Rectal smooth muscle tissue (tissue), 1 donor: ENCODE measurements at regions not wholly inside any gene's neighbourhood (a gene's known extent, or its start where the extent isn't known, plus 50 kb on each side); places are given as distances from the start of the nearest gene placed in this dataset.
"Not testable (repeated sequence)": the region's sequence is repeated elsewhere in the genome, so short reads cannot be mapped to it uniquely, and the experiment has no call there.

Experiments used
- H3K27ac ChIP-seq: one replicate; pipeline ENCODE4 v1.7.0; 2013; ENCODE audit warnings: low read depth, low read length, inconsistent platforms
- H3K27me3 ChIP-seq: one replicate; pipeline ENCODE4 v1.7.0; 2013; ENCODE audit warnings: low read length; ENCODE audit not compliant: control insufficient read depth, insufficient read depth
- H3K36me3 ChIP-seq: one replicate; pipeline ENCODE4 v1.7.0; 2013; ENCODE audit warnings: low read length; ENCODE audit not compliant: control insufficient read depth, insufficient read depth
- H3K4me1 ChIP-seq: one replicate; pipeline ENCODE4 v1.7.0; 2013; ENCODE audit warnings: low read length; ENCODE audit not compliant: control insufficient read depth, insufficient read depth
- H3K4me3 ChIP-seq: one replicate; pipeline ENCODE4 v1.7.0; 2013; ENCODE audit warnings: low read length
- H3K9ac ChIP-seq: one replicate; pipeline ENCODE4 v1.7.0; 2013; ENCODE audit warnings: low read length

GRCh38 chr10:14422431-14422830, 91.7 kb upstream of the FRMD4A start:
- no peak overlapping the region for H3K27ac ChIP-seq
- H3K4me1 ChIP-seq, result no peaks in the 10 kb centered on the region
- no peaks in the 10 kb centered on the region for H3K36me3 ChIP-seq
- no peak overlapping the region for H3K9ac ChIP-seq
- H3K4me3 ChIP-seq, result no peak overlapping the region
- no peaks in the 10 kb centered on the region for H3K27me3 ChIP-seq

GRCh38 chr10:14421941-14422340, 91.2 kb upstream of the FRMD4A start:
- Histone ChIP-seq H3K4me3 (no peak overlapping the region), H3K36me3 (no peaks in the 10 kb centered on the region), H3K9ac (no peak overlapping the region), H3K27ac (no peak overlapping the region), H3K4me1 (no peaks in the 10 kb centered on the region), H3K27me3 (no peaks in the 10 kb centered on the region)

DNA sequence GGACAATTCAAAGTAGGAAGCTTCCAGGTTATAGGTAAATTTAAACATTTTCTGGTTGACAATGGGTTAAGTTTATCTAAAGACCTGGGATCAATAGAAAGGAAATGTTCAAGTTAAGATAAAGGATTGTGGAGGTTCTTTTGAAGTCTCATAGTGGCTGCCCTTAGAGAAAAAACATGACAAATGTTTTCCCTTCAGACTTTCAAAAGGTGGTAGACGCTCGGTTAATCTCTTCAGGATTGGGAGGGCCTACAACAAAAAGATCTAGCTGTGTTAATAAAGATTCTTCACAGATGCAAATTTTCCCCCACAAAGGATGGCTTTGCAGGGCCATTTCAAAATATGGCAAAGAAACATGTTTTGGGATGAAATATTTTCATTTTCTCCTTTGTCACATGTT, 86.6 kb upstream of the FRMD4A start:
- not testable (repeated sequence) for H3K27me3 ChIP-seq, H3K36me3 ChIP-seq, H3K4me3 ChIP-seq, H3K27ac ChIP-seq, H3K9ac ChIP-seq, H3K4me1 ChIP-seq

DNA sequence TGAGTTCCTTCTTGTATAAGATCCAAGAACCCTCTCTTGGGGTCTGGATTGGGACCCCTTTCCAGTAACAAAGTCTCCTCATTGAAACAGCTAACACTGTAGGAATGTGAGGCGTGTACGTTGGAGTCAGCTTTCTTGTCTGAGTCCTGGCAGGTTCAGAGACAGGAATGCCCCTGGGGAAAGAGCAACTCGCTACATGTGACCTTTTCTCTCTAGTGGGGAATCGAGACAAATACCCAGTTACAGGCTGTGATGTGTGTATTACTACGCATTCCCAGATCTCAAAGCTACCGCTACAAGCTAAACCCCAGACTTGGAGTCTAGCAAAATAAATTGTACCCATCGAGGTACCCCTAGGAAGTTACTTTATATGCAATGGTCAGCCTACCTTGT, 85.6 kb upstream of the FRMD4A start:
- Histone ChIP-seq H3K4me3 (no peak overlapping the region), H3K9ac (no peak overlapping the region), H3K4me1 (no peaks in the 10 kb centered on the region), H3K27me3 (no peaks in the 10 kb centered on the region), H3K36me3 (no peaks in the 10 kb centered on the region), H3K27ac (no peak overlapping the region)

DNA sequence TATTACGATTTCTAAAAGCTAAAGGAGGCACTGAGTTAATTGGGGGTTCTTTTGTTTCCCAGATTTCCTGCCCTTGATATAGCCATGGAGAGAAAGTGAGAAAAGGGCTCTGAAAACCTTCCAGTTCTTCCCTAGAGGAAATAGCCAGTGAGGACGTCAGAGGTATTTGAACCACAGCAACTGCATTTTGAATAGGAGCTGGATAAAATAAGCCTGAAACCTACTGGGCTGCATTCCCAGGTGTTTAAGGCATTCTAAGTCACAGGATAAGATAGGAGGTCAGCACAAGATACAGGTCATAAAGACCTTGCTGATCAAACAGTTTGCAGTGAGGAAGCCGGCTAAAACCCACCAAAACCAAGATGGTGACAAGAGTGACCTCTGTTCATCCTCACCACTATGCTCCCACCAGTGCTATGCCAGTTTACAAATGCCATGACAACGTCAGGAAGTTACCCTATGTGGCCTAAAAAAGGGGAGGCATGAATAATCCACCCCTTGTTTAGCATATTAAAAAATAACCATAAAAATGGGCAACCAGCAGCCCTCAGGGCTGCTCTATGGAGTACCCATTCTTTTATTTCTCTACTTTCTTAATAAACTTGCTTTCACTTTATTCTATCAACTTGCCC, 85.1 kb upstream of the FRMD4A start:
- no peak overlapping the region for H3K27ac ChIP-seq
- H3K4me3 ChIP-seq, result no peak overlapping the region
- no peaks in the 10 kb centered on the region for H3K4me1 ChIP-seq
- no peaks in the 10 kb centered on the region for H3K27me3 ChIP-seq
- no peak overlapping the region for H3K9ac ChIP-seq
- H3K36me3 ChIP-seq, result no peaks in the 10 kb centered on the region

GRCh38 chr10:14414901-14415300, 84.2 kb upstream of the FRMD4A start:
- no peaks in the 10 kb centered on the region for H3K27me3 ChIP-seq
- H3K9ac ChIP-seq, result no peak overlapping the region
- no peak overlapping the region for H3K4me3 ChIP-seq
- H3K27ac ChIP-seq, result no peak overlapping the region
- H3K36me3 ChIP-seq, result no peaks in the 10 kb centered on the region
- no peaks in the 10 kb centered on the region for H3K4me1 ChIP-seq

DNA sequence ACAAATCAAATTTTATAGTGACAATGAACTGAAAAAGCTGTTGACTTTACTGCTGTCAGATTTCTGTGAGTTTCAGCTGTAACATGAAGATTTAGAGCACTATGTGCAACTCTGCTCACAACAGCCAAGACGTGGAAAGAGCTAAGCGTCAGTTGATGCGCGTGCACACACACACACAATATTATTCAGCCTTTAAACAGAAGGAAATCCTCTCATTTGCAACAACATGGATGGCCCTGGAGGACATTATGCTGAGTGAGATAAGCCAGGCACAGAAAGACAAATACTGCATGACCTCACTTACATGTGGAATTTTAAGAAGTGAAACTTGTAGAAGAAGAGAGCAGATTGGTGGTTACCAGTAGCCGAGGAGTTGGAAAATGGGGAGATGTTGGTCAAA, 82.8 kb upstream of the FRMD4A start:
- no peaks in the 10 kb centered on the region for H3K4me1 ChIP-seq
- no peak overlapping the region for H3K27ac ChIP-seq
- H3K27me3 ChIP-seq, result no peaks in the 10 kb centered on the region
- no peak overlapping the region for H3K9ac ChIP-seq
- H3K36me3 ChIP-seq, result no peaks in the 10 kb centered on the region
- no peak overlapping the region for H3K4me3 ChIP-seq

- no peaks in the 10 kb centered on the region for H3K4me1 ChIP-seq
- no peak overlapping the region for H3K4me3 ChIP-seq
- no peak overlapping the region for H3K9ac ChIP-seq
- H3K27ac ChIP-seq, result no peak overlapping the region
- H3K27me3 ChIP-seq, result no peaks in the 10 kb centered on the region
- no peaks in the 10 kb centered on the region for H3K36me3 ChIP-seq
Observed at GRCh38 chr10:14412624-14413023, 81.9 kb upstream of the FRMD4A start.

GRCh38 chr10:14409856-14410458, 79.2 kb upstream of the FRMD4A start:
- Histone ChIP-seq H3K4me1 (no peaks in the 10 kb centered on the region), H3K36me3 (no peaks in the 10 kb centered on the region), H3K4me3 (no peak overlapping the region)

GRCh38 chr10:14409247-14409646, 78.5 kb upstream of the FRMD4A start:
- H3K27ac ChIP-seq, result no peak overlapping the region
- H3K4me1 ChIP-seq, result no peaks in the 10 kb centered on the region
- H3K36me3 ChIP-seq, result no peaks in the 10 kb centered on the region
- H3K27me3 ChIP-seq, result no peaks in the 10 kb centered on the region
- no peak overlapping the region for H3K4me3 ChIP-seq
- H3K9ac ChIP-seq, result no peak overlapping the region

More at GRCh38 chr10:14409856-14410458, 79.2 kb upstream of the FRMD4A start:
- Histone ChIP-seq H3K27me3 (no peaks in the 10 kb centered on the region), H3K9ac (no peak overlapping the region), H3K27ac (no peak overlapping the region)

GRCh38 chr10:14408139-14408538, 77.4 kb upstream of the FRMD4A start:
- Histone ChIP-seq H3K4me1 (no peaks in the 10 kb centered on the region), H3K36me3 (no peaks in the 10 kb centered on the region), H3K27ac (no peak overlapping the region), H3K4me3 (no peak overlapping the region), H3K9ac (no peak overlapping the region), H3K27me3 (no peaks in the 10 kb centered on the region)

DNA sequence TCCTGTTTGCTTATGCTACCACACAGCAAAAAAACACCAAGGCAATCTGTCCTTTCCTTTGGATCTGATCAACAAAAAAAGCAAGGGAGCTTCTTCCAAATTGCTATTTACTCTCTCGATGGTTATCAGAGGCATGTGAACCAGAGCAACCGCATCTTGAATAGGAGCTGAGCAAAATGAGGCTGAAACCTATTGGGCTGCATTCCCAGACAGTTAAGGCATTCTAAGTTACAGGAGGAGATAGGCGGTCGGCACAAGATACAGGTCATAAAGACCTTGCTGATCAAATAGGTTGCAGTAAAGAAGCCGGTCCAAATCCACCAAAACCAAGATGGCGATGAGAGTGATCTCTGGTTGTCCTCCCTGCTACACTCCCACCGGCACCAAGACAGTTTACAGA, 76.8 kb upstream of the FRMD4A start:
- H3K27ac ChIP-seq, result no peak overlapping the region
- H3K36me3 ChIP-seq, result no peaks in the 10 kb centered on the region
- no peak overlapping the region for H3K9ac ChIP-seq
- H3K27me3 ChIP-seq, result no peaks in the 10 kb centered on the region
- no peaks in the 10 kb centered on the region for H3K4me1 ChIP-seq
- no peak overlapping the region for H3K4me3 ChIP-seq
